GM19043 (cell line): ENCODE measurements at regions not wholly inside any gene's neighbourhood (a gene's known extent, or its start where the extent isn't known, plus 50 kb on each side); places are given as distances from the start of the nearest gene placed in this dataset.
"Not testable (repeated sequence)": the region's sequence is repeated elsewhere in the genome, so short reads cannot be mapped to it uniquely, and the experiment has no call there.

ENCODE experiments used
- ATAC-seq: cut with Tn5 transposase; IDR thresholded peaks from one replicate; pipeline ENCODE4 v1.9.1; 2021; ENCODE audit warnings: low read depth; ENCODE audit not compliant: unreplicated experiment

DNA sequence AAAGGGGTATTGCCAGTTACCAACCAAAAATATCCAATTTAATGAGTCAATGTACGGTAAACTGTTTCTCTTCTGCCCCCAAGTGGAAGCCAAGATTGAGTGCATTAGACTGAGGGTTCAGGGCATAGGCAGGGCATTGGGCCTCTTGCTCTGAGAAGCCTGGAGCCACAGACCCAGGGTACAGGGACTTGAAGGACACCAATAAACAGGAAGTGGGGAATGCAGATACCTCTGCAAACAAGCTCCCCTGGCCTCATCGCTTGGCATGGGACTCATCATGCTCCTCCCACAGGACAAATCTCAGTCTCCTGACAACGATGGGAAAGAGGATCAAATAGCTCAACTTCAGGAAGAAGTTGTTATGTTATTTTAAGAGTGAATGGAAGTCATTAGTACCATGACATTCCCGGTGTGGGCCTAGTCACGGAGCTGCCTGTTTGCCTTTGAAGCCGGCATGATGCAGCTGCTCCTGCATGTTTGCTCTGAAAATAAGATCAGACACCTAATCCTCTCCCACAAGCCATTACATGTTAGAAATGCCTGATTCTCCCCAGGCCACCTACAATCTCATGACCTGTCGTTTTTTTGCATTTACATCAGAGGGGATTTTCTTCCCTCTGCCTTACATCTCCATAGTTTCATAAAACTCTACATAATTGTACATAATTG is 224.2 kb downstream of the RCHY1 start:
- ATAC-seq, result peak; percentile 49

DNA sequence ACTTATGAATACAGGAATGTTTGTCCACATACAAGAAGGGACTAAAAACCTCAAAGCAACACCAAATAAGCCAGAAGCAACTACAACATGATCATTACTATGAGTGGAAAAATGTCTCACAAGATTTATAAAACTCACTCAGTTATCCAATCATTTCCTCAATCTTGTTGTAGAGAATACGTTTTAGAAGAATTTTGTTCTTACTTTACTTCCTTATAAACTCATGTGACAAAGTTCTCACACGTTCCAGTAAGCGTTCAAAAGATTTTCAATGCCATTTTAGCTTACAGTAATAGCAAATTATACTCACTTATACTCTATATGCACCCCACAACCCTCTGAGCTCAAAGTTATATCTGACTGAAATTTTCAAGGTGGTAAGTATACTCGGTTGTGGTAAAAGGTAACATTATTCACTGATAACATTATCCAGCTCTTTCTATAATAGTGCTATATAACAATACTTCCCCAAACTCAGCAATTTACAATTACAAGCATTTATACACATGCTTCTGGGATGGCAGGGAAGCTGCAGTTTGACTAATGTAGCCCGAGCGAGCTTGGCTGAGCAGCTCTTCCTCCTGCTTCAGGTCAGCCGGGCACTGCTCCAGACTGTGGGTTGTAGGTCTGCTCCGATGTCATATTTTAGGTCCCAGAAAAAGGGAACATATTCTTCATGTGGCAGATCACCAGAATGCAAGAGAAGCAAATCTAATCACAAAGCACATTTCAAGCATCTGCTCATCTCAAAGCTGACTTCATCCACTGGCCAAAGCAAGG is 226.3 kb downstream of the RCHY1 start:
- ATAC-seq, result no peak

- no peak for ATAC-seq
Observed at GRCh38 chr4:75285837-75286236, 228.4 kb downstream of the RCHY1 start.

DNA sequence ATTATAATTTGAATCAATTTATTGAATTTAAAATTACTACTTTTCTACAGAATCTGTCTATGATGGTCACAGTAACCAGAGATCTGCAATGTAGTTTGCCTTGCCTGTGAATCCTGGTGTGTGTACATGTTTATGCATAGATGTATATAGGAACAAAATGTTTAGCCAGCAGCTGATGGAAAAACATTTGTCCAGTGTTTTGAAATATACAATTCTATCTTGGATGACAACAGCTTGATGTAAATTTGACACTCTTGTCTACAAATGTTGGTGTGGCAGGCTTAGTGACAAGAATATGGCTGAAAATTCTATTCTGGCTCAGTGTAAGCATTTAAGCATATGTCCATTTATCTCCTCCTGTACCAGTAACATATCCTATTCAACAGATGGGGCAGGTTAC is 229.4 kb downstream of the RCHY1 start:
- no peak for ATAC-seq

DNA sequence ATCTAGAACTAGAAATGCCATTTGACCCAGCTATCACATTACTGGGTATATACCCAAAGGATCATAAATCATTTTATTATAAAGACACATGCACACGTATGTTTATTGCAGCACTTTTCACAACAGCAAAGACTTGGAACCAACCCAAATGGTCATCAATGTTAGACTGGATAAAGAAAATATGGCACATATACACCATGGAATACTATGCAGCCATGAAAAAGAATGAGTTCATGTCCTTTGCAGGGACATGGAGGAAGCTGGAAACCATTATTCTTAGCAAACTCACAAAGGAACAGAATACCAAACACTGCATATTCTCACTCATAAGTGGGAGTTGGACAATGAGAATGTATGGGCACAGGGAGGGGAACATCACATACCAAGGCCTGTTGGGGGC is 233.7 kb downstream of the RCHY1 start:
- not testable (repeated sequence) for ATAC-seq

DNA sequence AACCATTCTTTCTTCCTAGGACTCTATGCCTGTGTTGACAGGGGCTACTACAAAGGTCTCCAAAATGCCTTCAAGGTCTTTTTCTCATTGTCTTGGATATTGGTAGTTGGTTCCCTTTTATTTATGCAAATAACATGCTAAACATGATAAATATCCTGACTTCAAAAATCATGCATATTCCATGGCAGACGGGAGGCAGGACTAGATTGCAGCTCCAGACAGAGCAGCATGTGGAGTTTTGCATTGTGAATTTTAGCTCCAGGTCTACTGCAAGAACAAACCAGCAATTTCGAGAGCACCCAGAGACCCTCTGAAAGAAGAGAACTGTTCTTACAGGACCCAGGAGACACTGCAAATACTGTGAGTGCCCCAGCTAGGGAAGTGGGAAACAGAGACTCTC is 254.9 kb downstream of the RCHY1 start:
- no peak for ATAC-seq

GRCh38 chr4:75255261-75255660 is 258.9 kb downstream of the RCHY1 start:
- ATAC-seq, result no peak

DNA sequence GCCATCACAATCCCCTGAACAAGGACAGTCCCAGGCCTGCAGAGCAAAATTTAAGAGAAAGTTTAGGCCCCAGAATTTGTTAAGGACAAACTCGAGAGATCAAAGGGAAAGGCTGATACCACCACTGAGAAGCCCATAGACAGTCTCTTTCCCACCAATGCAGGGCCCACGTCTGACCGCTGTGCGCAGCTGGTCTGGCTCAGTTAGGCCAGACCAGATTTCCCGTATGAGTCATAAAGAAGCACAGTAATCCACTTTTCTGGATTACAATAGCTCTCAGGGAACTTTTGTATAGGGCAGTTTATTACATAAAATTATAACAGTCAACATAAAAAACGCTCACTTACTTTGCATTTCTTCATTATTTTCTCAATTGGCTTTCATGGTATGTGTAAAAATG is 259.5 kb downstream of the RCHY1 start:
- ATAC-seq, result no peak

DNA sequence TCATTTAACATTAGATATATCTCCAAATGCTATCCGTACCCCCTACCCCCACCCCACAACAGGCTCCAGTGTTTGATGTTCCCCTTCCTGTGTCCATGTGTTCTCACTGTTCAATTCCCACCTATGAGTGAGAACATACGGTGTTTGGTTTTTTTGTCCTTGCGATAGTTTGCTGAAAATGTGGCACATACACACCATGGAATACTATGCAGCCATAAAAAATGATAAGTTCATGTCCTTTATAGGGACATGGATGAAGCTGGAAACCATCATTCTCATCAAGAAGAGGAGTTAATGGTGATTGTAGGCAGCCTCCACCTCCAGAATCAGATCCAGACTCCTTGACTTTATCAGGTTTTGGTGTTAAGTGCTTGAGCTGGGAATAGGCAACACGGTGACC is 261.1 kb downstream of the RCHY1 start:
- not testable (repeated sequence) for ATAC-seq

- ATAC-seq, result no peak
Observed at GRCh38 chr4:75251547-75251946, 262.7 kb downstream of the RCHY1 start.

DNA sequence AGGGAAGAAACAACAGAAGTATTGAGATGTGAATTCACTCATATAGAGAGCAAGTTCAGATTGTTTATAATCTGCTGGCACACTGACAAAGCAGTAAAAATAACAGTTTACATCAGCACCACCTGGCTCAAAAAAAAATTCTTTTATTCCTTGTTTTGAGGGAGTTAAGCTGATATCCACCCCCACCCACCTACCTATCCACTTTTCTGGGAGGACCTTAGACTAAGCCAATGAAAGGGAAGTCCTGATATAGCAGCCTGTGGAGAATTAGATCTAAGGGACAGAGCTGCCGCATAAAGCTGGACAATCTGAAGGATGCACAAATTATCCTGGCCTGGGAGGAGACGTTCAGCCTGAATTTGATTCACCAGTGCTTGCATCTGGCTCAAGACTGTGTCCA is 264.5 kb downstream of the RCHY1 start:
- ATAC-seq, result no peak

DNA sequence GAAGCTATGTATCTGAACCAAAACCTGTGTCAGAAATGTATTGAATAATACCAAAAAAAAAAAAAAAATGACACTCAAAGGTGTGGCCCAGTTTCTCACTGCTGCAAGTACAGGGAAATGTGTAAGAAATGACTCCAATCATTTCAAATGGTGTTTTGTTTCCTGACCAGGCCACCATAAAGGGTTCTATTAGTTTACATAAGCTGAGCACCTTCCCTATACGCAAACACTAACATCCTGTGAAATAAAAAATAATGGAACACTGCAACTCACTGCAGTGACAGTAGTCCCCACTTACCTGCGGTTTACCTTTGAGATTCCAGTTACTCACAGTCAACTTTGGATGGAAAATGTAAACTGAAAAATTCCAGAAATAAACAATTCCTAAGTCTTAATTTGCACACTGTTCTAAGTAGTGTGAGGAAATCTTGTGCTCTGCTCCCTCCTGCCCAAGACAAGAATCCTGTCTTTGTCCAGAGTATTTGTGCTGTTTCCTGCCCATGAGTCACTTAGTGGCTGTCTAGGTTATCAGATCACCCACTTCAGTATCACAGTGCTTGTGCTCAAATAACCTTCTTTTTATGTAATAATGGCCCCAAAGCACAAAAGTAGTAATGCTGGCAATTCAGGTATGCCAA is 265.3 kb downstream of the RCHY1 start:
- no peak for ATAC-seq

- no peak for ATAC-seq
Observed at GRCh38 chr4:75244325-75244724, 269.9 kb downstream of the RCHY1 start.

GRCh38 chr4:75243570-75243969 is 270.6 kb downstream of the RCHY1 start:
- ATAC-seq, result no peak

GRCh38 chr4:75235359-75235951 is 278.7 kb downstream of the RCHY1 start:
- peak; percentile 97 for ATAC-seq

DNA sequence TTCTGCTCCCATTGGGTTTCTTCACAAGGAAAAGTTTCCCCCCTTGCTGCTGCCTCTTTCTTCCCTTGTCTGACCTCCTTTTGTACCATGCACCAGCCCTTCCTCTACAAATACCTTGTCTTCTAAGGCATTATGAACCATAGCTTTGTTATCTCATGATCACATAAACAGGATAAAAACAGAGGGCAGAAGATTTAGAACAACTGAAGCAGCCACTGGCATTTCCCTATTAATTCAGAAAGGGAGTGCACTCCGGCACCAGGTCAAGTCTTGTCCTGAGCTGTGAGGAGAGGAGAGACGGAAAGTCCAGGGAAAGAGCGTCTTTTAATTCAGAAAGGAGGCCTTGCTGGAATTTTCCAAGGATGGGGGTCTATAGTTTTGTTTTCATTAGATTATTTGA is 281.7 kb downstream of the RCHY1 start:
- no peak for ATAC-seq

- no peak for ATAC-seq
Observed at GRCh38 chr4:75229806-75230570, 284.2 kb downstream of the RCHY1 start.

DNA sequence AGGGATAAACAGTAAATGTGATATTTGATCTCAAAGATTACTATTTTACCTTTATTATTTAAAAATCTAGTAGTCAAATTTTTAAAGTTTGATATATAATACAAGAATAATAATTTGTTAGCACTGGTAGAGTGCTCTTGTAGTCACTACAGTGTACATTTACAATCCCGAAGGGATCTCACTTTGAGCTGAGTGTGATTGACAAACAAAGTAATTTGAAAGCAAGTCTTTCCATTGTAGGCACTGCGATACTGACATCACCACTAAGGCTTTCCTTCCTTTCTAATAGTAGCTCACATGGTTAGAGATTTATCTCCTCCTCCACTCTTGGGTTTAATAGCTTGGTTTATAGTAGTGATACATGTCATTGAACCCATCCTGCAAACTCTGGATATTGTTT is 280.6 kb downstream of the PARM1 start:
- ATAC-seq, result no peak

DNA sequence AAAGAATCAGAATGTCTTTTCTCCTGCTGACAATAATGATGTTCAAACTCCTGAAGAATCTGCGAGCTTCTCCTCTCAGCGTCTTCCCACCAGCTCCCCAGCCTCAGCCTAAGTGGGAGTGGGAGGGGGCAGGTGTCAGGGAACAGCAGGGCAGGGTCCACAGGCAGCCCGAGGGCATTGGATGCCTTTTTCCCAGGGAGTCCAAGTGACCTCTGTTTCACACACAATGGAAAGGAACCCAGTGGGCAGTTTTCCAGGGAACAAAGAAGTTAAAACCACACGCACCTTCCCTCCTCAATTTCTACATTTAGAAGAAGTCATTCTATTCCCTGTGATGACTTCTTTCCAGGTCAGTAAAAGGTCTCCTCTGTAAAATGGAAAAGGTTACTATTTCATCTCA is 278.5 kb downstream of the PARM1 start:
- no peak for ATAC-seq

GRCh38 chr4:75207902-75208301 is 275.0 kb downstream of the PARM1 start:
- ATAC-seq, result no peak

DNA sequence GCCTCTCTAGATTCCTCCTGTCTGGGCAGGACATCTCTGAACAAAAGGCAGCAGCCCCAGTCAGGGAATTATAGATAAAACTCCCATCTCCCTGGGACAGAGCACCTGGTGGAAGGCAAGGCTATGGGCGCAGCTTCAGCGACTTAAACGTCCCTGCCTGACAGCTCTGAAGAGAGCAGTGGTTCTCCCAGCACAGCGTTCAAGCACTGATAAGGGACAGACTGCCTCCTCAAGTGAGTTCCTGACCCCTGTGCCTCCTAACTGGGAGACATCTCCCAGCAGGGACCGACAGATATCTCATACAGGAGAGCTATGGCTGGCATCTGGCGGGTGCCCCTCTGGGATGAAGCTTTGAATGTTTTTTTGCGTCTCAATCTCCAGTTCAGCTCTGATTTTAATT is 262.2 kb downstream of the PARM1 start:
- no peak for ATAC-seq
